ENCODE measurements at regions not wholly inside any gene's neighbourhood (a gene's known extent, or its start where the extent isn't known, plus 50 kb on each side); places are given as distances from the start of the nearest gene placed in this dataset.

DNA sequence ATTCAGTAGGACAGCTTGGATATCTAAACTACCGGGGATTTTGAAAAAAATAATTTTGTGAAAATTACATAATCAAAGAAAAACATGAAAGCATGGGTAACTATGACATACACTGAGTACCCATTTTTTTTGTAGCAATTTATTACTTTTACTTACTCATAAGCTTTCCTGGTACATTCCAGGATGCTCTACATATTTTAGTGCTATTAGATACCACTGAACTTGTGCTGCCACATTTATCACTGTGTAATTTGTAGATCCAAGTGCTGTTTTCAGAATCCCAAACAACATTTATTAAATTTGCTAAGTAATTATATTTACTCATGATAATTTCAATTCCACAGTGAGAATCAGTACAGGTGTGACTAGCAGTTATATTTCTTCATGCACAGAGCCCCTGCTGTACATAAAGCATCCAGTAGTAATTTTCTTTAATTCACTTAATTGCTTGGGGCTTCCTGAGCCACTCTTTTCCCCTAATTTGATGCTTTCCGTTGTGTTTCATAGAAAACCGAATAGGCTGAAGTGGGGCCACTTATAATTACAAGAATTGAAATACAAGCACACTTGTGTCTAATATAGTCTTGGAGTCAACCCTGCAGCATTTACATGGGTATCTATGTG is 2254.4 kb downstream of the ARAP2 start:
- no TSS peak for BruUV-seq (replicated peaks)
- CTCF ChIA-PET: no interaction called here
- H3K27me3 ChIP-seq (ENCODE audit: control insufficient read depth, insufficient read depth, low read length): no peaks in the 10 kb centered on the region

DNA sequence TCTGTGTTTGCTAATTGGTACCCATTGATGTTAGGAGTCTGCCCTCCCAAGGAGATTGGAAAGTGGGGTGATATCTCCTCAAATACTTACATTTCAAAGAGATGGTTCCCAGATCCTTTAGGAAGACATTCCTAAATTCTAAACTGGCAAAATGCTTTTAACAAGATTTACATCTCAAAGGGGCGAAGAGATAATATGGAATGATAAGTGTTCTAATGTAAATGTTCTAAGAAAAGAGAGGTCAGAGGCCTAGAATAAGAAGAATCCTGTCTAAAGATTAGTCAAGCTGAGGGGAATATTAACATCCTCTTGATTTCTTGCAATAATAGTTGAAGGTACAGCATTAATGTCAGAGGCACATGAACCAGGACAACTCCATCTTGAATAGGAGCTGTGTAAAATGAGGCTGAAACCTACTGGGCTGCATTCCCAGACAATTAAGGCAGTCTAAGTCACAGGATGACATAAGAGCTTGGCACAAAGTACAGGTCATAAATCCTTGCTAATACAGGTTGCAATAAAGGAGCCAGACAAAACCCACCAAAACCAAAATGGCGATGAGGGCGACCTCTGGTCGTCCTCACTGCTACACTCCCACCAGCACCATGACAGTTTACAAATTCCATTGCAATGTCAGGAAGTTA is 2248.1 kb downstream of the ARAP2 start:
- intact Hi-C loops (cut with micrococcal nuclease; ENCODE audit: unreplicated experiment): no loop called here
- H3K27ac ChIP-seq (ENCODE audit: low read length): no peak overlapping the region
- no peak overlapping the region for H3K4me3 ChIP-seq (ENCODE audit: low read depth in 2 of 2, low read length in 2 of 2)
- no peaks in the 10 kb centered on the region for H3K4me1 ChIP-seq (ENCODE audit: control insufficient read depth, insufficient read depth, low read length)
- ChIA-PET CTCF (no interaction called here), POLR2A (no interaction called here)
- no TSS peak for BruUV-seq (replicated peaks)
- no peaks in the 10 kb centered on the region for H3K36me3 ChIP-seq (ENCODE audit: control insufficient read depth, insufficient read depth, low read length)
- in situ Hi-C loops (cut with HindIII; ENCODE audit: low pct_unique_long_range_greater_than_20kb, low sequenced_read_pairs): no loop called here
- no peaks in the 10 kb centered on the region for H3K27me3 ChIP-seq (ENCODE audit: control insufficient read depth, insufficient read depth, low read length)
- TF ChIP-seq, protein P1, sequence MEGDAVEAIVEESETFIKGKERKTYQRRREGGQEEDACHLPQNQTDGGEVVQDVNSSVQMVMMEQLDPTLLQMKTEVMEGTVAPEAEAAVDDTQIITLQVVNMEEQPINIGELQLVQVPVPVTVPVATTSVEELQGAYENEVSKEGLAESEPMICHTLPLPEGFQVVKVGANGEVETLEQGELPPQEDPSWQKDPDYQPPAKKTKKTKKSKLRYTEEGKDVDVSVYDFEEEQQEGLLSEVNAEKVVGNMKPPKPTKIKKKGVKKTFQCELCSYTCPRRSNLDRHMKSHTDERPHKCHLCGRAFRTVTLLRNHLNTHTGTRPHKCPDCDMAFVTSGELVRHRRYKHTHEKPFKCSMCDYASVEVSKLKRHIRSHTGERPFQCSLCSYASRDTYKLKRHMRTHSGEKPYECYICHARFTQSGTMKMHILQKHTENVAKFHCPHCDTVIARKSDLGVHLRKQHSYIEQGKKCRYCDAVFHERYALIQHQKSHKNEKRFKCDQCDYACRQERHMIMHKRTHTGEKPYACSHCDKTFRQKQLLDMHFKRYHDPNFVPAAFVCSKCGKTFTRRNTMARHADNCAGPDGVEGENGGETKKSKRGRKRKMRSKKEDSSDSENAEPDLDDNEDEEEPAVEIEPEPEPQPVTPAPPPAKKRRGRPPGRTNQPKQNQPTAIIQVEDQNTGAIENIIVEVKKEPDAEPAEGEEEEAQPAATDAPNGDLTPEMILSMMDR (IDR thresholded peaks at IDR 0.05): no peak
- TF ChIP-seq, protein P2, sequence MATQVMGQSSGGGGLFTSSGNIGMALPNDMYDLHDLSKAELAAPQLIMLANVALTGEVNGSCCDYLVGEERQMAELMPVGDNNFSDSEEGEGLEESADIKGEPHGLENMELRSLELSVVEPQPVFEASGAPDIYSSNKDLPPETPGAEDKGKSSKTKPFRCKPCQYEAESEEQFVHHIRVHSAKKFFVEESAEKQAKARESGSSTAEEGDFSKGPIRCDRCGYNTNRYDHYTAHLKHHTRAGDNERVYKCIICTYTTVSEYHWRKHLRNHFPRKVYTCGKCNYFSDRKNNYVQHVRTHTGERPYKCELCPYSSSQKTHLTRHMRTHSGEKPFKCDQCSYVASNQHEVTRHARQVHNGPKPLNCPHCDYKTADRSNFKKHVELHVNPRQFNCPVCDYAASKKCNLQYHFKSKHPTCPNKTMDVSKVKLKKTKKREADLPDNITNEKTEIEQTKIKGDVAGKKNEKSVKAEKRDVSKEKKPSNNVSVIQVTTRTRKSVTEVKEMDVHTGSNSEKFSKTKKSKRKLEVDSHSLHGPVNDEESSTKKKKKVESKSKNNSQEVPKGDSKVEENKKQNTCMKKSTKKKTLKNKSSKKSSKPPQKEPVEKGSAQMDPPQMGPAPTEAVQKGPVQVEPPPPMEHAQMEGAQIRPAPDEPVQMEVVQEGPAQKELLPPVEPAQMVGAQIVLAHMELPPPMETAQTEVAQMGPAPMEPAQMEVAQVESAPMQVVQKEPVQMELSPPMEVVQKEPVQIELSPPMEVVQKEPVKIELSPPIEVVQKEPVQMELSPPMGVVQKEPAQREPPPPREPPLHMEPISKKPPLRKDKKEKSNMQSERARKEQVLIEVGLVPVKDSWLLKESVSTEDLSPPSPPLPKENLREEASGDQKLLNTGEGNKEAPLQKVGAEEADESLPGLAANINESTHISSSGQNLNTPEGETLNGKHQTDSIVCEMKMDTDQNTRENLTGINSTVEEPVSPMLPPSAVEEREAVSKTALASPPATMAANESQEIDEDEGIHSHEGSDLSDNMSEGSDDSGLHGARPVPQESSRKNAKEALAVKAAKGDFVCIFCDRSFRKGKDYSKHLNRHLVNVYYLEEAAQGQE (IDR thresholded peaks at IDR 0.05; ENCODE audit: insufficient read depth in 1 of 2, low read depth in 2 of 2, low read length in 1 of 2): no peak
- TF ChIP-seq POLR2AphosphoS5 (IDR thresholded peaks at IDR 0.05; ENCODE audit: low read depth, low read length) (no peak), SIN3A (IDR thresholded peaks at IDR 0.05; ENCODE audit: borderline replicate concordance, insufficient read depth, low read depth, low read length) (no peak), TCF7L2 (IDR thresholded peaks at IDR 0.05; ENCODE audit: low read depth, low read length) (no peak)
- no peak for ATAC-seq
- no peaks in the 10 kb centered on the region for H3K9me3 ChIP-seq (ENCODE audit: control insufficient read depth, insufficient read depth, low read depth, low read length)
- DNase-seq (ENCODE audit: low read depth, low spot score): no peak

More for the DNA sequence above, 2254.4 kb downstream of the ARAP2 start:
- in situ Hi-C loops (cut with HindIII; ENCODE audit: low pct_unique_long_range_greater_than_20kb, low sequenced_read_pairs) (no loop called here), intact Hi-C loops (cut with micrococcal nuclease; ENCODE audit: unreplicated experiment) (no loop called here)
- H3K9me3 ChIP-seq (ENCODE audit: control insufficient read depth, insufficient read depth, low read depth, low read length): no peaks in the 10 kb centered on the region
- H3K4me1 ChIP-seq (ENCODE audit: control insufficient read depth, insufficient read depth, low read length): no peaks in the 10 kb centered on the region
- H3K27ac ChIP-seq (ENCODE audit: low read length): no peak overlapping the region
- H3K36me3 ChIP-seq (ENCODE audit: control insufficient read depth, insufficient read depth, low read length): no peaks in the 10 kb centered on the region
- ATAC-seq (no peak), DNase-seq (ENCODE audit: low read depth, low spot score) (no peak)
- POLR2A ChIA-PET: no interaction called here
- no peak for TF ChIP-seq SIN3A (IDR thresholded peaks at IDR 0.05; ENCODE audit: borderline replicate concordance, insufficient read depth, low read depth, low read length)
- TF ChIP-seq, protein P1 (IDR thresholded peaks at IDR 0.05): no peak
- TF ChIP-seq, protein P2 (IDR thresholded peaks at IDR 0.05; ENCODE audit: insufficient read depth in 1 of 2, low read depth in 2 of 2, low read length in 1 of 2): no peak
- TF ChIP-seq POLR2AphosphoS5 (IDR thresholded peaks at IDR 0.05; ENCODE audit: low read depth, low read length): no peak
- TF ChIP-seq TCF7L2 (IDR thresholded peaks at IDR 0.05; ENCODE audit: low read depth, low read length): no peak
- no peak overlapping the region for H3K4me3 ChIP-seq (ENCODE audit: low read depth in 2 of 2, low read length in 2 of 2)

All from Panc1 (cell line).